SJCRH30 (cell line): ENCODE measurements at regions not wholly inside any gene's neighbourhood (a gene's known extent, or its start where the extent isn't known, plus 50 kb on each side); places are given as distances from the start of the nearest gene placed in this dataset.
A peak's percentile ranks its signal among the peaks of the same experiment; 100 is the strongest.
"Not testable (repeated sequence)": the region's sequence is repeated elsewhere in the genome, so short reads cannot be mapped to it uniquely, and the experiment has no call there.

Experiments used
- DNase-seq, 2 experiments: peaks; one replicate each; pipeline ENCODE4 v3.0.0-alpha.2; 2015 to 2020
- H3K27ac ChIP-seq: fragments of 250-450 bp; sonication (Bioruptor Pico); 2 replicates; pipeline ENCODE4 v1.5.1; 2020; ENCODE audit warnings: mild to moderate bottlenecking, moderate library complexity
- H3K27me3 ChIP-seq: fragments of 250-450 bp; sonication (Bioruptor Pico); 2 replicates; pipeline ENCODE4 v1.5.1; 2020; ENCODE audit warnings: mild to moderate bottlenecking, moderate library complexity
- H3K36me3 ChIP-seq: fragments of 250-450 bp; sonication (Bioruptor Pico); 2 replicates; pipeline ENCODE4 v1.5.1; 2020; ENCODE audit warnings: mild to moderate bottlenecking, moderate library complexity
- H3K4me1 ChIP-seq: fragments of 250-450 bp; sonication (Bioruptor Pico); 2 replicates; pipeline ENCODE4 v1.5.1; 2020; ENCODE audit warnings: mild to moderate bottlenecking, moderate library complexity
- H3K4me3 ChIP-seq: fragments of 250-450 bp; sonication (Bioruptor Pico); 2 replicates; pipeline ENCODE4 v1.5.1; 2020; ENCODE audit warnings: mild to moderate bottlenecking, moderate library complexity
- H3K9me3 ChIP-seq: fragments of 250-450 bp; sonication (Bioruptor Pico); replicated peaks from 2 replicates; pipeline ENCODE4 v1.5.1; 2020; ENCODE audit warnings: mild to moderate bottlenecking, moderate library complexity

DNA sequence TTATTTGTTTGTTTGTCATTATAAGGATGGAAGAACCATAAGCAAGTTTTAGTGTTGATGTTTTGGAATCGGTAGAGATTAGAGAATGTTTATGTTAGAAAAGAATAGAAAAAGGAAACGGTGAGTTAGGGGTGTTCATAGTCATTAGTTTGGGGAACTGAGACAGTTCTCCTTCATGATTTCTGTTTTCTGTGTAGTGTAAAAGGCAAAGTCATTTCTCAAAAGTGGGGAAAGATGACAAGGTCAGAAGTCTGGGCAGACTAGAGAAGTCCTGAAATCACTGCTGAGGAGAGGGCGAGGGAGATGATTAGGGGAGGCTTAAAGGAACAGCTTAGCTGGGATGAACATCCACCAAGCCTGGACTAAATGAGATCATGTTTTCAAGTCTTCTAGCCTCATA, 498.9 kb downstream of the TTLL7 start:
- no peak overlapping the region for H3K27ac ChIP-seq
- no peaks in the 10 kb centered on the region for H3K4me1 ChIP-seq
- no peaks in the 10 kb centered on the region for H3K36me3 ChIP-seq
- no peaks in the 10 kb centered on the region for H3K27me3 ChIP-seq
- H3K9me3 ChIP-seq: no peaks in the 10 kb centered on the region
- DNase-seq: no peak
- no peak overlapping the region for H3K4me3 ChIP-seq

DNA sequence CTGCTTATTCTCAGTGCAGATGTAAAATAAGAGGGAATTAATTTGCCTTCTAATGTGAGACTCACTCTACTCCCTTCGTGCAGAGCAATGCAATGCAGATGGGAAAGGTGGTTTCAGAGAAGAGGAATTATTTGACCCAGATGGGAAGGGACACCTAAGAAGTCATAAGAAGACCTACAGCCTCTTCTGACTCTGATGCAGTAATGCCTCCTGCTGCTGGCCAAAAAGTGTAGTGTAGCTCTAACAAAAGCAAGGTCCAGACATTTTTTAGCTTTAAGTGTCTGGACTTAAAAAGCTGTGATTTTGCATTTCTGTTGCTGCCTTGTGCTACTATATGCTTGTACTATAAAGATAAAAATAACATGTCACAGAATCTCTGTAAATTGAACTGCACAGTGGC, 501.4 kb downstream of the TTLL7 start:
- peak in 1 of 2 experiments; percentile 6 for DNase-seq
- Histone ChIP-seq H3K36me3 (no peaks in the 10 kb centered on the region), H3K4me3 (no peak overlapping the region), H3K27me3 (no peaks in the 10 kb centered on the region), H3K27ac (no peak overlapping the region), H3K9me3 (no peaks in the 10 kb centered on the region), H3K4me1 (no peaks in the 10 kb centered on the region)

DNA sequence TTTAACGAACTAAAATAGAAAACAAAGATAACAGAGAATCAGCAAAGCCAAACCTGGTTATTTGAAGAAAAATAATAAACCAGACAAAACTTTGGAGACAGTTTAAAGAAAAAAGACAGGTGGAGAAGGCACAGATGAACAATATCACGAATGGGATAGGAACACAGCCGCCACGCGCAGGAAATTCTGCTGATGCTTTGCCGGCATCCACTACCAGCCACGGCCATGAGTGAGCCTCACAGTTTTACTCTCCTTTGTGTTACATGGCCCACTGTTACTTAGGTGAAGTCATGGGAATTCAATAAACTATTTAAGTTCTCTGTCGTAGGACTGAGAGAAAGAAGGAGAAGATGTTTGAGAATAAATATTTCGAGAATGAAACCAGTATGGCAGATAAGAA, 503.4 kb downstream of the TTLL7 start:
- Histone ChIP-seq H3K9me3 (no peaks in the 10 kb centered on the region), H3K36me3 (no peaks in the 10 kb centered on the region), H3K4me1 (no peaks in the 10 kb centered on the region), H3K27me3 (no peaks in the 10 kb centered on the region), H3K27ac (no peak overlapping the region), H3K4me3 (no peak overlapping the region)
- no peak for DNase-seq

DNA sequence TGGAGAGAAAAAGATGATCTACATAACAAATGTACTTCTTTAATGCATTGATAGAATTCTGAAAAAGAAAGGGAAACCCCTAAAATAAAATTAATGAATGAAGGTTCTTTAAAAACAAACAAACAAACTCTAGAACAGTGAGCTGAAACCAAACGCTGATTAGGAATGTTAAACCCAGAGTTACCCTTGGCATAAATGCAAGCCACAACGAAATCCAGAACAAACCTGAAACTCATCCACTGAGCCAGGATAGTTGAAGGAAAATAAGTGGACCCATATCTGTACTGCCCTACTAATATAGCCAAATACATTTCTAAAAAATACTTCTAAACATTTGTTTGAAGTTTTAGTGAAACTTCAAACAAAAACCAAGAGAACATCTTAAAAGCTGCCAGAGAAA, 505.3 kb downstream of the TTLL7 start:
- H3K9me3 ChIP-seq: no peaks in the 10 kb centered on the region
- no peaks in the 10 kb centered on the region for H3K27me3 ChIP-seq
- H3K4me3 ChIP-seq: no peak overlapping the region
- H3K27ac ChIP-seq: no peak overlapping the region
- no peaks in the 10 kb centered on the region for H3K36me3 ChIP-seq
- no peaks in the 10 kb centered on the region for H3K4me1 ChIP-seq
- DNase-seq: no peak

DNA sequence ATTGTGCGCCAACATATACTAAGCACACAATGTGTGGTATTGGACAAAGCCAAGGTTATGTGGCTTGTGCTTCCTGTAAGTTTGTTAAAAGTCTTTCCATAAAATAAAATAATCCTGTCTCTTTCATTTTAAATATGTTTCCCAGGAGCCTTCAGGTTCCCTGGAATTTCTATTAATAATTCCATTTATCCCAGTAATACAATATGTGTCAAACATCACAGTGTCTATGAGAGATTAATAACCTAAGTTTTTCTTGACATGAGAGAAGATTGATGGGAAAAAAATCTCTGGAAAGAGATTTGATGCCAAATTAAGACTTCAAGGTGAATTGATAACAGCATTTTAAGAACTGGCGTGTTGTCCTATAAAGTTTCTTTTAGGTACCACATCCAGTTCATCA, 507.0 kb downstream of the TTLL7 start:
- H3K36me3 ChIP-seq: no peaks in the 10 kb centered on the region
- H3K27ac ChIP-seq: no peak overlapping the region
- H3K4me3 ChIP-seq: no peak overlapping the region
- H3K9me3 ChIP-seq: no peaks in the 10 kb centered on the region
- no peak for DNase-seq
- no peaks in the 10 kb centered on the region for H3K4me1 ChIP-seq
- H3K27me3 ChIP-seq: no peaks in the 10 kb centered on the region

DNA sequence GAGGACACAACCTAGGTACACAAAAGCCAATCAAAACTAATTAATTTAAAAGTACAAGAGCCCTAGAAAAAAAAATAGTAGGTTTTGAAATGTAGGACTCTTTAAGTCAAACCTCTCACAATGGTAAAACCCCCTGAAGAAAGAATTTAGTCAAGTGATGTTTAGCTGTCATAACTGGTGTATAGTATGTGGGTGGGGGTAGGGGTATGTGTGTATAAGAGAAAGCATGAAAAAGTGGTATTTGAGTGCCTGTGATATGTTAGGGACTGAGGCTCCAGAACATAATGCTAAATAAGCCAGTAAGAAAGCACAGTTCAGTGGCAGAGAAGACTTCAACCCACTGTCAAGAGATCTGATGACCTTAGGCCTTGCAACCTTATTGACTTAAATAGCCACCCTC, 507.9 kb downstream of the TTLL7 start:
- no peak overlapping the region for H3K4me3 ChIP-seq

DNA sequence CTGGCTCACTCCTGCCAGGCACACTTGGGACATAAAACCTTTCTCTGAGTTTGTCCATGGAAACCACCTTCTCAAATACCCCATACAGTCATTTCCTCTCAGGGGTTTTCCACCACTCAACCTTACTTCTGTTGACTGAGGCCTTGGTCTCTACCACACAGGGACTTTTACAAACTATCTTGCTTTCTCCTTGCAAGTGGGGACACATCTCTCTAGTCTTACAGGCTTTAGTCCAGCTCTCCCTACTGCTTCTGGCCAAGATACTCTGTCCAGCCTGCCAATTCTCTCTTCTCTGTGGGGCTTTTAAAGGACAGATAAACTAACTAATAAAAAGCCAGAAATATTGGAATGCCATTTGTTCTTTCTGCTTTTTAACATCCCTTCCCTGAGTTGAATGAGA, 510.8 kb downstream of the TTLL7 start:
- not testable (repeated sequence) for H3K27ac ChIP-seq, DNase-seq, H3K9me3 ChIP-seq

More for the DNA sequence above, 507.9 kb downstream of the TTLL7 start:
- H3K9me3 ChIP-seq: no peaks in the 10 kb centered on the region
- H3K27ac ChIP-seq: no peak overlapping the region
- no peaks in the 10 kb centered on the region for H3K36me3 ChIP-seq
- H3K4me1 ChIP-seq: no peaks in the 10 kb centered on the region
- no peak for DNase-seq
- no peaks in the 10 kb centered on the region for H3K27me3 ChIP-seq

GRCh38 chr1:83487460-83487859, 511.5 kb downstream of the TTLL7 start:
- not testable (repeated sequence) for DNase-seq, H3K9me3 ChIP-seq, H3K27me3 ChIP-seq, H3K4me1 ChIP-seq, H3K27ac ChIP-seq, H3K36me3 ChIP-seq, H3K4me3 ChIP-seq

More for the DNA sequence above, 510.8 kb downstream of the TTLL7 start:
- not testable (repeated sequence) for H3K4me3 ChIP-seq, H3K27me3 ChIP-seq, H3K36me3 ChIP-seq, H3K4me1 ChIP-seq

- not testable (repeated sequence) for H3K4me1 ChIP-seq, H3K27ac ChIP-seq, H3K27me3 ChIP-seq, H3K36me3 ChIP-seq, H3K4me3 ChIP-seq, DNase-seq, H3K9me3 ChIP-seq
Observed at GRCh38 chr1:83485314-83486019, 513.5 kb downstream of the TTLL7 start.

DNA sequence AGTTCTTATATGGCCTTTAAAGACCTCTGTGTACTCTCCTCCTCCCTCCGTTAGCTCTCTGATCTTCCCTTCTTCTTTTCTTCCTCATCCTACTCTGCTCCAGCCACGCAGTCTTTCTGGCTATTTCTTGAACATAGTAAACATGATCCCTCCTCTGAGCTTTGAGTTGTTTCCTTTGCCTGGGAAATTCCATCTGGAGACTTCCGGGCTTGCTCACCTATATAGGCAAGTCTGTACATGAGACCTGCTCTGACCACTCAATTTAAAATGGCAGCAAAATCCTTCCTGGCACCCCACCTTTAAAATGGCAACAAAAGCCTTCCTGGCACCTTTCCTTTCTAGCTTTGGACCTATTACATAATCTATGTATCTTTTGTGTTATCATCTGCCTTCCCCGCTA, 517.6 kb downstream of the TTLL7 start:
- not testable (repeated sequence) for H3K27me3 ChIP-seq, H3K36me3 ChIP-seq, H3K4me3 ChIP-seq, H3K4me1 ChIP-seq, H3K27ac ChIP-seq, DNase-seq, H3K9me3 ChIP-seq

- H3K27me3 ChIP-seq, H3K4me1 ChIP-seq, H3K9me3 ChIP-seq, H3K27ac ChIP-seq, H3K36me3 ChIP-seq, H3K4me3 ChIP-seq, DNase-seq: not testable (repeated sequence)
Observed at GRCh38 chr1:83479591-83480239, 519.2 kb downstream of the TTLL7 start.

- not testable (repeated sequence) for H3K27me3 ChIP-seq, H3K36me3 ChIP-seq, H3K4me3 ChIP-seq, H3K27ac ChIP-seq, H3K9me3 ChIP-seq, H3K4me1 ChIP-seq
- peak; percentile 5 to 9 for DNase-seq
Observed at GRCh38 chr1:83478127-83478526, 520.8 kb downstream of the TTLL7 start.

- not testable (repeated sequence) for H3K36me3 ChIP-seq, H3K27me3 ChIP-seq
Observed at GRCh38 chr1:83476518-83476917, 522.4 kb downstream of the TTLL7 start.

DNA sequence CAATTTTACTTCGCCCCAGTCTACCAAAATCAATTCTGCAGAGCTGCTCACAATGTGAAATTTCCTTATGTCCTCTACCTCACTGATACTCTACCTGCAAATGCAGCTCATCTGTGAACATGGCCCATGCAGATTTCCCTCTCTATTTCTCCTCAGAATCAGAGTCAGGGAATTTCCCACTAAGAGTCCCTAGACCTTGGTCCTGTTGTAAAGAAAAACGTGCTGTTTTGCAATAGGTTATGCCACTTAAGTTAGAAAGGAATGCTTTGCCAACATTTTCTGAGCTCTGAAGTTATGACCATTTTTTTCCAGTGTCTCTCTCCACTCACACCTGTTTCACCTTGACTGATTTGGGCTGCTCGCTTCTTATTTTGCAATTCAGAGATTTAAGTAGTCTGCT, 524.0 kb downstream of the TTLL7 start:
- H3K9me3 ChIP-seq, H3K36me3 ChIP-seq, H3K4me1 ChIP-seq, H3K27ac ChIP-seq, DNase-seq, H3K27me3 ChIP-seq, H3K4me3 ChIP-seq: not testable (repeated sequence)

More at GRCh38 chr1:83476518-83476917, 522.4 kb downstream of the TTLL7 start:
- H3K4me3 ChIP-seq, H3K4me1 ChIP-seq, H3K27ac ChIP-seq, DNase-seq, H3K9me3 ChIP-seq: not testable (repeated sequence)

- H3K9me3 ChIP-seq, H3K27ac ChIP-seq, H3K4me3 ChIP-seq, H3K4me1 ChIP-seq, H3K27me3 ChIP-seq, H3K36me3 ChIP-seq, DNase-seq: not testable (repeated sequence)
Observed at GRCh38 chr1:83473986-83474385, 524.9 kb downstream of the TTLL7 start.

- H3K4me3 ChIP-seq, H3K27me3 ChIP-seq, H3K36me3 ChIP-seq, H3K27ac ChIP-seq, H3K4me1 ChIP-seq, H3K9me3 ChIP-seq, DNase-seq: not testable (repeated sequence)
Observed at GRCh38 chr1:83472066-83472465, 526.9 kb downstream of the TTLL7 start.
